ENCODE measurements at regions not wholly inside any gene's neighbourhood (a gene's known extent, or its start where the extent isn't known, plus 50 kb on each side); places are given as distances from the start of the nearest gene placed in this dataset.
"Not testable (repeated sequence)": the region's sequence is repeated elsewhere in the genome, so short reads cannot be mapped to it uniquely, and the experiment has no call there.

- no peak for DNase-seq
Measured at GRCh38 chr2:5590886-5591285, 101.3 kb upstream of the SOX11 start.

DNA sequence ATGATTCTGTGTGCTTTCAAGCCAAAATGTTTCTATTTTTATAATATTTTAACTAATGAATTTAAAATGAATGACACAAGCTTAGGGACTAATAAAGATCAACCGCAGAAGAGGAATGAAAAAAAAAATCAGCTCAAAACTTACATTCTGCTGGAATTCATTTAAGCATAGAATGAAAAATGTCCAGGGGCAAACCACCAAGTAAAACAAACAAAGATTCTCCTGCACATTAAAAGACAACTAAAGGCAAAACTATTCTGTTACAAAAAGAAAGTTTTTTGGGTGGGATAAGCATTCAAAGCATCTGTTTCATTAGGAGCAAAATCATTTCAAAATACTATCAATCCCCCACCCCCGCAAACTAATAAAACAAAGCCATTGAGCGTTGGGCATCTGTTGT lies 99.3 kb upstream of the SOX11 start:
- no peak for DNase-seq

GRCh38 chr2:5594249-5594695 lies 97.9 kb upstream of the SOX11 start:
- no peak for DNase-seq

- no peak for DNase-seq
Measured at GRCh38 chr2:5596868-5597267, 95.3 kb upstream of the SOX11 start.

- DNase-seq = no peak
Measured at GRCh38 chr2:5598156-5598555, 94.0 kb upstream of the SOX11 start.

- DNase-seq = no peak
Measured at GRCh38 chr2:5609201-5609600, 83.0 kb upstream of the SOX11 start.

GRCh38 chr2:5612666-5613065 lies 79.5 kb upstream of the SOX11 start:
- DNase-seq = no peak

DNA sequence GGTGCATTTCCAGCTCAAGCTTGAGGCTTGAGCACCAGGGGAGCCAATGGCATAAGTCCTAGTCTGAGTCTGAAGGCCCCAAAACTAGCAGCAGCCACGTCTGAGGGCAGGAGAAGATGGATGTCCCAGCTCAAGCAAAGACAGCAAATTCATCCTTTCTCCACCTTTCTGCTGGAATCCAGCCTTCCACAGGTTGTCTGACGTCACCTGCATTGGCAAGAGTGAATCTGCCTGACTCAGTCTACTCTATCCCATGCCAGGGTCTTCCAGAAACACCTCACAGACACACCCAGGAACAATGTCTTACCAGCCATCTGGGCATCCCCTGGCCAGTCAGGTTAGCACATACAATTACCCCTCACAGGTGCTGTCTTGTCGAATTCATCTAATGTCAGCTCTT lies 76.2 kb upstream of the SOX11 start:
- DNase-seq = no peak

- DNase-seq = no peak
Measured at GRCh38 chr2:5617358-5617757, 74.8 kb upstream of the SOX11 start.

DNA sequence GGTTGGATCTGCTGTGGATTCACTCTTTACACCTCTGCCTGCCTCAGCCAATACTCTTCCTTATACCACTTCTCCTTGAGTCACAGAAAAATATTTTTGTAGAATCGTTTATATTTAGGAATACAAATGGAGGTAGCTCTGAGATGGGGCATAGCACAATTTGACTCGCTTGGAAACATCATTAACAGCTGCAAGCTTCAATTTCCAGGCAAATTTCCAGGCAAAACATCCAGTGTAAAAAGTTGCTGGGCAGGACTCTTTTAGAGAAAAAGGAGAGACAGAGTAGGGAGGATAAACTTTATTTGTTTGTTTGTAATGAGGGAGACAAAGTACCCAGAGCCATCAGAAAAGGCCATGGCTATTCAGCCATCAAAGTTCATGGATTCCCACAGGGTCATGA lies 74.4 kb upstream of the SOX11 start:
- no peak for DNase-seq

GRCh38 chr2:5618271-5618670 lies 73.9 kb upstream of the SOX11 start:
- no peak for DNase-seq

DNA sequence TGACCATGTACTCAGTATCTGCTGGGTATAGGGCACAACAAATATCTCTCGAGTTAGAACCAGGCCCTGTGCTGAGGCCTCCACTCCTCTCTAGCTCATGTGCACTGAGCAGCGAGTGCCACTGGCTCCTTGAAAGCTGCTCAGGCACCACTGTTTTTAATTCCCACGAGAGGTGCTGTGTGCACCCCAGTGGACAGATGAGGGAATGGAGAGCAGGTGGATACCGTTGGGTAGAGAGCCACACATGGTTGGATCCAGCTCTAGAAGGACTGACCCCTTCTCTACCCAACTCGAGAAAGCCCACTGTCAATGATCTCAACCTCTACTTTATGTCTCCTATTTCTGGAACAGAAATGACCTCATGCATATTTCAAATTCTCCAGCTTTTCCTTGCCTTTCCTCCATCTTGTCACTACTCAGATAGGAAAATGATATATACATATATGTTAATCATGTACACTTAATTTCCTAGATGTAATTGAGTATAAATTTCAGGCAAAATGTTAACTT lies 66.6 kb upstream of the SOX11 start:
- not testable (repeated sequence) for DNase-seq

GRCh38 chr2:5628484-5628883 lies 63.7 kb upstream of the SOX11 start:
- DNase-seq = not testable (repeated sequence)

GRCh38 chr2:5629510-5629909 lies 62.7 kb upstream of the SOX11 start:
- not testable (repeated sequence) for DNase-seq

DNA sequence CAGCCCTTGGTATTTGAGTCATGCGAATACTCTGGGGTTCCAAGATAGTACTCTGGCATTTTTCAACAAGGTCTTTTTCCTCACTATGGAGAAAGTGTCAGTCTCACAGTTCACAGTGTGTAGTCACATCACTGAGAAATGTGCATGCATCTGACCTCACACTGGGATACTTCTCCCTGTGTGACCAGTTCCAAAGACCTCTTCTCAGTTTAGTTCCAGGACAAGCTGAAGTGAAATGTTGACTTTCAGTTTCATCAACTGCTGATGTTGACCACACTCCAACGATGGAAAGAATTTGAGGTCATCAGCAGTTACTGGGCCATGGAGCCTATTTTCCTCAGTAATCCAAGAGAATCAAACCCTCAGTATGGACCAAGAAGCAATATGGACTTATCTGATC lies 55.1 kb upstream of the SOX11 start:
- DNase-seq = not testable (repeated sequence)

Data from hippocampal formation (tissue), 2 donors.